ENCODE measurements at regions not wholly inside any gene's neighbourhood (a gene's known extent, or its start where the extent isn't known, plus 50 kb on each side); places are given as distances from the start of the nearest gene placed in this dataset.

- Histone ChIP-seq H4K8ac (ENCODE audit: low read depth, low read length) (no peak overlapping the region), H3K18ac (ENCODE audit: low read length) (no peak overlapping the region), H3K4me3 (ENCODE audit: low read depth, low read length) (no peak overlapping the region), H3K79me2 (ENCODE audit: control insufficient read depth, insufficient read depth, low read length, poor library complexity) (no peaks in the 10 kb centered on the region), H2AFZ (ENCODE audit: insufficient read depth, low read length, poor library complexity) (no peak overlapping the region), H3K9me3 (ENCODE audit: insufficient read depth, low read depth, low read length) (no peaks in the 10 kb centered on the region), H3K27ac (ENCODE audit: low read depth, low read length) (no peak overlapping the region), H3K27me3 (ENCODE audit: insufficient read depth, low read length) (no peaks in the 10 kb centered on the region), H3K23ac (ENCODE audit: low read length) (no peak overlapping the region), H2BK5ac (ENCODE audit: low read depth, low read length, poor library complexity) (no peak overlapping the region), H4K91ac (ENCODE audit: low read depth, low read length) (no peak overlapping the region), H3K9ac (ENCODE audit: low read length) (no peak overlapping the region), H3K4me2 (ENCODE audit: low read length) (no peak overlapping the region), H3K36me3 (ENCODE audit: control insufficient read depth in 1 of 2, insufficient read depth in 2 of 2, low read length in 2 of 2) (no peaks in the 10 kb centered on the region), H2AK5ac (ENCODE audit: low read length) (no peak overlapping the region), H2BK12ac (ENCODE audit: low read length) (no peak overlapping the region), H3K14ac (ENCODE audit: low read length) (no peak overlapping the region), H2BK120ac (ENCODE audit: insufficient read depth, low read length, poor library complexity) (no peak overlapping the region), H3K4ac (ENCODE audit: low read depth, low read length) (no peak overlapping the region), H3K79me1 (ENCODE audit: low read length) (no peaks in the 10 kb centered on the region), H3K4me1 (ENCODE audit: control insufficient read depth in 1 of 2, insufficient read depth in 2 of 2, low read length in 2 of 2) (no peaks in the 10 kb centered on the region), H4K12ac (ENCODE audit: low read depth, low read length) (no peak overlapping the region)
- DNase-seq, result no peak
- WGBS (ENCODE audit: extremely low coverage, insufficient coverage, insufficient read length), result no CpG with 5 or more reads among the region's 3 CpGs
Measured at GRCh38 chr2:195118276-195118675, 538.8 kb upstream of the SLC39A10 start.

GRCh38 chr2:195117011-195117410 lies 540.0 kb upstream of the SLC39A10 start:
- no peak overlapping the region for H2BK5ac ChIP-seq (ENCODE audit: low read depth, low read length, poor library complexity)
- H2AFZ ChIP-seq (ENCODE audit: insufficient read depth, low read length, poor library complexity), result no peak overlapping the region
- no peaks in the 10 kb centered on the region for H3K36me3 ChIP-seq (ENCODE audit: control insufficient read depth in 1 of 2, insufficient read depth in 2 of 2, low read length in 2 of 2)
- no peaks in the 10 kb centered on the region for H3K4me1 ChIP-seq (ENCODE audit: control insufficient read depth in 1 of 2, insufficient read depth in 2 of 2, low read length in 2 of 2)
- no peaks in the 10 kb centered on the region for H3K27me3 ChIP-seq (ENCODE audit: insufficient read depth, low read length)
- no peak overlapping the region for H3K27ac ChIP-seq (ENCODE audit: low read depth, low read length)
- no peak overlapping the region for H3K4me2 ChIP-seq (ENCODE audit: low read length)
- H3K4ac ChIP-seq (ENCODE audit: low read depth, low read length), result no peak overlapping the region
- H3K14ac ChIP-seq (ENCODE audit: low read length), result no peak overlapping the region
- H3K79me1 ChIP-seq (ENCODE audit: low read length), result no peaks in the 10 kb centered on the region
- no peak overlapping the region for H3K4me3 ChIP-seq (ENCODE audit: low read depth, low read length)
- H4K8ac ChIP-seq (ENCODE audit: low read depth, low read length), result no peak overlapping the region
- H4K12ac ChIP-seq (ENCODE audit: low read depth, low read length), result no peak overlapping the region
- no peak for DNase-seq
- no peak overlapping the region for H3K23ac ChIP-seq (ENCODE audit: low read length)
- no peak overlapping the region for H2AK5ac ChIP-seq (ENCODE audit: low read length)
- H2BK12ac ChIP-seq (ENCODE audit: low read length), result no peak overlapping the region
- H3K9me3 ChIP-seq (ENCODE audit: insufficient read depth, low read depth, low read length), result no peaks in the 10 kb centered on the region
- no peak overlapping the region for H3K18ac ChIP-seq (ENCODE audit: low read length)
- H3K79me2 ChIP-seq (ENCODE audit: control insufficient read depth, insufficient read depth, low read length, poor library complexity), result no peaks in the 10 kb centered on the region
- H3K9ac ChIP-seq (ENCODE audit: low read length), result no peak overlapping the region
- no peak overlapping the region for H4K91ac ChIP-seq (ENCODE audit: low read depth, low read length)
- no peak overlapping the region for H2BK120ac ChIP-seq (ENCODE audit: insufficient read depth, low read length, poor library complexity)

GRCh38 chr2:195115738-195116137 lies 541.3 kb upstream of the SLC39A10 start:
- H3K23ac ChIP-seq (ENCODE audit: low read length), result no peak overlapping the region
- no peaks in the 10 kb centered on the region for H3K4me1 ChIP-seq (ENCODE audit: control insufficient read depth in 1 of 2, insufficient read depth in 2 of 2, low read length in 2 of 2)
- H3K27ac ChIP-seq (ENCODE audit: low read depth, low read length), result no peak overlapping the region
- H2BK5ac ChIP-seq (ENCODE audit: low read depth, low read length, poor library complexity), result no peak overlapping the region
- H2AK5ac ChIP-seq (ENCODE audit: low read length), result no peak overlapping the region
- no peak overlapping the region for H2BK120ac ChIP-seq (ENCODE audit: insufficient read depth, low read length, poor library complexity)
- no peak overlapping the region for H3K14ac ChIP-seq (ENCODE audit: low read length)
- H3K36me3 ChIP-seq (ENCODE audit: control insufficient read depth in 1 of 2, insufficient read depth in 2 of 2, low read length in 2 of 2), result no peaks in the 10 kb centered on the region
- no peaks in the 10 kb centered on the region for H3K79me2 ChIP-seq (ENCODE audit: control insufficient read depth, insufficient read depth, low read length, poor library complexity)
- H3K18ac ChIP-seq (ENCODE audit: low read length), result no peak overlapping the region
- H4K91ac ChIP-seq (ENCODE audit: low read depth, low read length), result no peak overlapping the region
- no peak for DNase-seq
- no peaks in the 10 kb centered on the region for H3K79me1 ChIP-seq (ENCODE audit: low read length)
- H3K27me3 ChIP-seq (ENCODE audit: insufficient read depth, low read length), result no peaks in the 10 kb centered on the region
- WGBS (ENCODE audit: extremely low coverage, insufficient coverage, insufficient read length), result no CpG with 5 or more reads among the region's 2 CpGs
- H3K9ac ChIP-seq (ENCODE audit: low read length), result no peak overlapping the region
- H4K8ac ChIP-seq (ENCODE audit: low read depth, low read length), result no peak overlapping the region
- H2AFZ ChIP-seq (ENCODE audit: insufficient read depth, low read length, poor library complexity), result no peak overlapping the region
- no peak overlapping the region for H3K4me3 ChIP-seq (ENCODE audit: low read depth, low read length)
- no peak overlapping the region for H3K4ac ChIP-seq (ENCODE audit: low read depth, low read length)
- no peak overlapping the region for H4K12ac ChIP-seq (ENCODE audit: low read depth, low read length)
- no peak overlapping the region for H2BK12ac ChIP-seq (ENCODE audit: low read length)
- H3K9me3 ChIP-seq (ENCODE audit: insufficient read depth, low read depth, low read length), result no peaks in the 10 kb centered on the region
- no peak overlapping the region for H3K4me2 ChIP-seq (ENCODE audit: low read length)

- Histone ChIP-seq H2AK5ac (ENCODE audit: low read length) (no peak overlapping the region), H3K18ac (ENCODE audit: low read length) (no peak overlapping the region), H3K79me2 (ENCODE audit: control insufficient read depth, insufficient read depth, low read length, poor library complexity) (no peaks in the 10 kb centered on the region), H3K27me3 (ENCODE audit: insufficient read depth, low read length) (no peaks in the 10 kb centered on the region), H2BK120ac (ENCODE audit: insufficient read depth, low read length, poor library complexity) (no peak overlapping the region), H4K12ac (ENCODE audit: low read depth, low read length) (no peak overlapping the region), H3K27ac (ENCODE audit: low read depth, low read length) (no peak overlapping the region), H3K4me2 (ENCODE audit: low read length) (no peak overlapping the region), H3K9me3 (ENCODE audit: insufficient read depth, low read depth, low read length) (no peaks in the 10 kb centered on the region), H3K14ac (ENCODE audit: low read length) (no peak overlapping the region), H2BK5ac (ENCODE audit: low read depth, low read length, poor library complexity) (no peak overlapping the region), H3K36me3 (ENCODE audit: control insufficient read depth in 1 of 2, insufficient read depth in 2 of 2, low read length in 2 of 2) (no peaks in the 10 kb centered on the region), H2AFZ (ENCODE audit: insufficient read depth, low read length, poor library complexity) (no peak overlapping the region), H4K8ac (ENCODE audit: low read depth, low read length) (no peak overlapping the region), H4K91ac (ENCODE audit: low read depth, low read length) (no peak overlapping the region), H3K4ac (ENCODE audit: low read depth, low read length) (no peak overlapping the region), H3K23ac (ENCODE audit: low read length) (no peak overlapping the region), H3K4me1 (ENCODE audit: control insufficient read depth in 1 of 2, insufficient read depth in 2 of 2, low read length in 2 of 2) (no peaks in the 10 kb centered on the region), H2BK12ac (ENCODE audit: low read length) (no peak overlapping the region), H3K9ac (ENCODE audit: low read length) (no peak overlapping the region), H3K4me3 (ENCODE audit: low read depth, low read length) (no peak overlapping the region), H3K79me1 (ENCODE audit: low read length) (no peaks in the 10 kb centered on the region)
- no peak for DNase-seq
Measured at GRCh38 chr2:195108182-195108581, 548.8 kb upstream of the SLC39A10 start.

Measured in trophoblast cell (in vitro differentiated cells and primary cell).